NCI-H510A (cell line): ENCODE measurements at regions not wholly inside any gene's neighbourhood (a gene's known extent, or its start where the extent isn't known, plus 50 kb on each side); places are given as distances from the start of the nearest gene placed in this dataset.
"Not testable (repeated sequence)": the region's sequence is repeated elsewhere in the genome, so short reads cannot be mapped to it uniquely, and the experiment has no call there.

Experiments used
- DNase-seq: peaks from one replicate; lab custom pipeline; 2025; lab: John Stamatoyannopoulos, UW

- no peak for DNase-seq
These were observed 191.2 kb upstream of the KRR1 start for GRCh38 chr12:75702477-75703093.

DNA sequence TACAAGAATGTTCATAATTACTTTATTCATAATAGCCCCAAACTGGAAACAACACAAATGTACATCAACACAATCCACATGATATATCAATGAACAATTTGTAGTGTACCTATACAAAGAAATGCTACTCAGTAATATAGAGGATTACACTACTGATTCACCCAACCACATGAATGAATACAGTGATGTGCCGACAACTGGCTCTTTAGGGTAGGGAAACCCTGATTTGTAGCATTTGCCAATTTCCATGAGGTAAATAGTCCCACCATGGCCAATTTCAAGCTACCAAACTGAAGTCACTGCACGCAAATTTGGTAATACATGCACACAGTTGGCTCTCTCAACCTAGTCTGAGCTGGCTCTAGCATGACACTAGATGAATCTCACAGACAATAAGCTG lies 190.4 kb upstream of the KRR1 start:
- DNase-seq: no peak

- DNase-seq: no peak
These were observed 188.5 kb upstream of the KRR1 start for GRCh38 chr12:75699728-75700496.

- no peak for DNase-seq
These were observed 187.8 kb upstream of the KRR1 start for GRCh38 chr12:75699251-75699650.

GRCh38 chr12:75698052-75698451 lies 186.6 kb upstream of the KRR1 start:
- no peak for DNase-seq

GRCh38 chr12:75695926-75696325 lies 184.5 kb upstream of the KRR1 start:
- no peak for DNase-seq

DNA sequence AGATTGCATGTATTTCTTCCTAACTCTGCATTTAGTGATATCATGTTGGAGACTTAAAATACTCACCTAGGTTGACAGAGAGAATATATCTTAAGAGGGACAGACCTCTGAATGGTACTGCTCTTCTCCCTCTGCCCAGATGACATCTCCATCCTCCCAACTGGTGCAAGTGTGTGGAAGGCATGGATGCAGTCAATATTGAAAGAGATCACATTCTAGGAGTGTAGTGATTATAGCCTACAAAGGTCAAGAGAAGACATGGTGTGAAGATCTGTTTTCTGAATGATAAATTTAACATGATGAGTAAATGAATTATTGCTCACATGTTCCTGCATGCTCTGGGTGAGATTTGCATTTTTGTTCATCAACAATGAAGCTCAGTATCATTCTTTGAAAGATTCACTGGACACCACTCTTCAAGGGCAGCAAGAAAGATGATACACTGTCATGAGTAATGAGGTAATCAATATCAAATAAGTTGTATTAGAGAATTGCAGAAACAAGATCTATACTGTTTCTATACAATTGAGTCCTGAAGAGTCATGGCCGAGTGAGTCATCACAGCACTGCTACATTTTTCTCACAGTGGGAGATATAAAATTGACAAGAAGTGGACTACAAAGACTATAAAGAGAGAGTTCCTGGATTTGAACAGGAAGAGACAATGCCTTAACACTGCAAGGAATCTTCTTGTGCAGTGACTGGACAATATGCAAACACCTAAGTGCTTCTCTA lies 183.3 kb upstream of the KRR1 start:
- DNase-seq: no peak

DNA sequence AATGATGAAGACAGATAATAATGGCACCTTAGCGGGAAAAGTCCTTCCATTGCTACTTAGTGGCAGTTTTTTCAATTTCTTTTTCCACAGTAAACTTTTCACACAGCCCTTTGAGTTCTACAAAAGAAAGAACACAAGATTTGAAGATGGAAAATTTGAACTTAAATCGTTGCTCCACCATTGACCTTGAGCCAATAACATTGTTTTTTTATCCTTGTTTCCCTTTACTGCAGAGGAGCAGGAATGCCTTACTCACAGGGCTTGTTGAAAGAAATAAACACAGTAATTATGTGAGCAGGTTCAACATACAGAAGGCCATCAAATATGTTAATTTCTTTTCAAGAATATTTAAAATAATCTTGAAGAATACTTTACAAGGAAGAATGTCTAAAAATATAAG lies 181.5 kb upstream of the KRR1 start:
- DNase-seq: no peak

- DNase-seq: no peak
These were observed 179.0 kb upstream of the KRR1 start for GRCh38 chr12:75690296-75690955.

GRCh38 chr12:75686233-75686632 lies 174.8 kb upstream of the KRR1 start:
- DNase-seq: not testable (repeated sequence)

GRCh38 chr12:75685617-75686225 lies 174.3 kb upstream of the KRR1 start:
- DNase-seq: no peak

GRCh38 chr12:75684678-75685616 lies 173.5 kb upstream of the KRR1 start:
- DNase-seq: no peak

DNA sequence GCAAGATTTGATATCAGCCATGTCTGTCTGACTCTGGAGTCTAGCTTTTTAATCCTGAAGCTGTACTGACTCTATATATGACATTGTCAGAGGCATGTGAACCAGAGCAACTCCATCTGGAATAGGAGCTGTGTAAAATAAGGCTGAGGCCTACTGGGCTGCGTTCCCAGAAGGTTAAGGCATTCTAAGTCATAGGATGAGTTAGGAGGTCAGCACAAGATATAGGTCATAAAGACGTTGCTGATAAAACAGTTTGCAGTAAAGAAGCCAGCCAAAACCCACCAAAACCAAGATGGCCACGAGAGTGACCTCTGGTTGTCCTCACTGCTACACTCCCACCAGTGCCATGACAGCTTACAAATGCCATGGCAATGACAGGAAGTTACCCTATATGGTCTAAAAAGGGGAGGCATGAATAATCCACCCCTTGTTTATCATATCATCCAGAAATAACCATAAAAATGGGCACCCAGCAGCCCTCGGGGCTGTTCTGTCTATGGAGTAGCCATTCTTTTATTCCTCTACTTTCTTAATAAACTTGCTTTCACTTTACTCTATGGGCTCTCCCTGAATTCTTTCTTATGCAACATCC lies 172.7 kb upstream of the KRR1 start:
- DNase-seq: not testable (repeated sequence)

DNA sequence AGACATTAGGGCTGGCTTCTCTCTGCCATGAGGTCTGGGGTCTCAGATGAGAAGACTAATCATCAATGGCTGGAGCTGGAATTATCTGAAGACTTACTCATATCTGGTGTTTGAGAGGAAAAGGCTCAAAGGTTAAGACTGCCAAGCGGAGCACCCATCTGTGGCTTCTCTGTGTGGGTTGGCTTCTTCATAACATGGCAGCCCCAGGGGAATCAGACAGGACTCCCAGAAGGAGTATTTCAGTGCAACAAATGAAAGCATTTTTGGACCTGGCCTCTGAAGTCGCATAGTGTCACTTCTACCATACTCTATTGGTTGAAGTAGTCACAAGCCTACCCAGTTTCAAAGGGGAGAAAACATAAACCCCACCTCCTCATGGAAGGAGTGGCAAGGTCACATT lies 171.8 kb upstream of the KRR1 start:
- DNase-seq: no peak

- no peak for DNase-seq
These were observed 166.1 kb upstream of the KRR1 start for GRCh38 chr12:75677522-75677921.

DNA sequence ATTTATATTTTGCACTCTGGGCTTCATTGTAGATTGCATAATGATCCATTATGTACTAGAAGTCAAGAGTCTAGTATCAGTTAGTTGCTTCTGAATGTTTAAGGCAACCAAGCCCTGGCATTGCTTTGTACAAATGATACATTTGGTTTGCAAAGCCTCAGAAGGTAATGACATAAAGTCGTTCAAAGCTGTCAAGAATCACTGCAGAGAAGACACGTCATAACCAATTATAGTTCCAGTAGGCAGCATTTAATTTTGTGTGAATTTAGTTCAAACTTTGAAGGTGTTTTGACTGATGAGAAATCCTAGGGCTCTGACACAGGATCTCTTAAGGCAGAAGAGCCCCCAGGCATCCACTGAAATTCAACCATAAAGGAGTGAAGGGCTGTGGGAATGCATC lies 163.0 kb upstream of the KRR1 start:
- no peak for DNase-seq

- no peak for DNase-seq
These were observed 160.8 kb upstream of the KRR1 start for GRCh38 chr12:75672200-75672599.

- DNase-seq: no peak
These were observed 158.8 kb upstream of the KRR1 start for GRCh38 chr12:75670216-75670615.

- DNase-seq: no peak
These were observed 155.5 kb upstream of the KRR1 start for GRCh38 chr12:75666939-75667334.

DNA sequence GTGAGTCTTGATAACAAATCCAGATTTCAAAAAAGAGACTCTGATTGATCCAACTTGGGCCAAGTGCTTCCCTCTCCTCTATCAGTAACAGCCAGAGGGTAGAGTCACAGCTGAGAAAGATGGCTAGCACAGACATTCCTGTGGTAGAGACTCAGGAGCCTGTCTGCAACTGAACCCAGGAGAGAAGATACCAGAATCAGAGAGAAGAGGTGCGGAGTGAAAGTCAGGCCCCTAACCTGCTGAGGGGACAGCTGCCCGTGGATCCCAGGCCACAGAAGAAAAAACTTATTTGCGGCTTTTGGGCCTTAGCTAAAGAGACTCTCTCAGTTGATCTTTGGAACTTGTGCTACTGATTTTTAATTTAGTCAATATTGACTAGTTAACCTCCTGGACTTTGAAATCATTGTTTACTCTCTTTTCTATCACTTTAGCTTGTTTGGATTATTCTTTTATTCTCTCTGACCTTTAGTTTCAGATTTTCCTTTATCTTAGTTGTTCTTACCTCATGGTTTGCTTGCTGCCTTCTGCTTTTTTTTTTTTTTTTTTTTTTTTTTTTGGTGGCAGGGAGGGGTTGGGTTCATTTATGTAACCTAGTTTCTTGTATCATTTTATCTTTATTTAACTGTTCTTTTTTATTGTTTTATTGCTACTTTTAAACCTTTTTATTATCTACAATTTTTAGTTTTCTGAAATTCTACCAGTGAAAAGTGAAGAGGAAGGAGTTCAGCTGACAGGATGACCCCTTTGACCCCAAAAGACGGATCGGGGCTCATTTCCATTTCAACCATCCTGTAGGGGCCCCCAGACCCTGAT lies 154.9 kb upstream of the KRR1 start:
- no peak for DNase-seq
